Neural cell (in vitro differentiated cells): ENCODE measurements at regions not wholly inside any gene's neighbourhood (a gene's known extent, or its start where the extent isn't known, plus 50 kb on each side); places are given as distances from the start of the nearest gene placed in this dataset.

Source experiments
- H2AFZ ChIP-seq: fragments of 200-600, 300-800 bp; sonication (generic), shearing (Covaris generic); 2 replicates; pipeline ENCODE4 v1.6.0; 2014; ENCODE audit warnings: low read depth, mild to moderate bottlenecking, antibody characterized with exemption, low read length, moderate library complexity
- H3F3A ChIP-seq: fragments of 200-600 bp; shearing (Covaris generic); 2 replicates; pipeline ENCODE4 v1.6.1; 2016; ENCODE audit warnings: mild to moderate bottlenecking, moderate library complexity, mixed read lengths, antibody characterized with exemption, low read length; ENCODE audit not compliant: insufficient read depth, poor library complexity, severe bottlenecking
- H3K27ac ChIP-seq: fragments of 200-600, 300-800 bp; sonication (generic), shearing (Covaris generic); 2 replicates; pipeline ENCODE4 v1.5.1; 2014; ENCODE audit warnings: mild to moderate bottlenecking, low read length, moderate library complexity
- H3K27me3 ChIP-seq: fragments of 300-800, 200-600 bp; sonication (generic), shearing (Covaris generic); 2 replicates; pipeline ENCODE4 v1.6.0; 2014; ENCODE audit warnings: mild to moderate bottlenecking, low read depth, low read length, moderate library complexity; ENCODE audit not compliant: insufficient read depth
- H3K36me3 ChIP-seq: fragments of 300-800, 200-600 bp; sonication (generic), shearing (Covaris generic); 2 replicates; pipeline ENCODE4 v1.5.1; 2014; ENCODE audit warnings: mild to moderate bottlenecking, antibody characterized with exemption, low read length, moderate library complexity; ENCODE audit not compliant: insufficient read depth
- H3K4me2 ChIP-seq: fragments of 300-800, 200-600 bp; sonication (generic), shearing (Covaris generic); 2 replicates; pipeline ENCODE4 v1.6.0; 2014; ENCODE audit warnings: mild to moderate bottlenecking, low read length
- H3K4me3 ChIP-seq: fragments of 300-800, 200-600 bp; sonication (generic), shearing (Covaris generic); 2 replicates; pipeline ENCODE4 v1.5.1; 2014; ENCODE audit warnings: mild to moderate bottlenecking, low read length, moderate library complexity
- H3K79me2 ChIP-seq: fragments of 200-600 bp; shearing (Covaris generic); replicated peaks from 2 replicates; pipeline ENCODE4 v1.6.0; 2014; ENCODE audit warnings: mild to moderate bottlenecking, low read length, moderate library complexity; ENCODE audit not compliant: insufficient read depth
- H3K9ac ChIP-seq: fragments of 300-800, 200-600 bp; sonication (generic), shearing (Covaris generic); 2 replicates; pipeline ENCODE4 v1.6.1; 2016; ENCODE audit warnings: mild to moderate bottlenecking, low read length, mixed read lengths
- H3K9me2 ChIP-seq: fragments of 200-600 bp; shearing (Covaris generic); 2 replicates; pipeline ENCODE4 v1.6.1; 2016; ENCODE audit warnings: mild to moderate bottlenecking, low read length, mixed read lengths; ENCODE audit not compliant: insufficient read depth
- H3K9me3 ChIP-seq: fragments of 200-600, 300-800 bp; sonication (generic), shearing (Covaris generic); 2 replicates; pipeline ENCODE4 v1.6.1; 2016; ENCODE audit warnings: mild to moderate bottlenecking, mixed run types, low read length, moderate library complexity, mixed read lengths
- H4K20me1 ChIP-seq: fragments of 200-600 bp; shearing (Covaris generic); 2 replicates; pipeline ENCODE4 v1.6.1; 2016; ENCODE audit warnings: mild to moderate bottlenecking, mixed run types; ENCODE audit not compliant: insufficient read depth
- EP300 ChIP-seq: fragments of 450-650 bp; conservative IDR thresholded peaks from 2 replicates; pipeline ENCODE4 v1.6.1; 2014; ENCODE audit warnings: antibody characterized with exemption, mild to moderate bottlenecking, moderate library complexity; ENCODE audit not compliant: poor library complexity, severe bottlenecking
- EZH2 ChIP-seq: fragments of 200-600, 300-800 bp; shearing (Covaris generic), sonication (generic); IDR thresholded peaks from 2 replicates; pipeline ENCODE4 v1.6.1; 2014; ENCODE audit warnings: antibody characterized with exemption, low read length, borderline replicate concordance, mild to moderate bottlenecking; ENCODE audit not compliant: insufficient read depth, poor library complexity, severe bottlenecking
- MXI1 ChIP-seq: fragments of 450-650 bp; conservative IDR thresholded peaks from 2 replicates; pipeline ENCODE4 v1.6.1; 2014; ENCODE audit warnings: antibody characterized with exemption, mild to moderate bottlenecking; ENCODE audit not compliant: poor library complexity, severe bottlenecking
- POLR2AphosphoS5 ChIP-seq: IDR thresholded peaks from 2 replicates; pipeline ENCODE4 v1.6.1; 2012
- RAD21 ChIP-seq: fragments of 450-650 bp; conservative IDR thresholded peaks from 2 replicates; pipeline ENCODE4 v1.6.1; 2014; ENCODE audit warnings: antibody characterized with exemption, mild to moderate bottlenecking, moderate library complexity
- SMC3 ChIP-seq: fragments of 450-650 bp; conservative IDR thresholded peaks from 2 replicates; pipeline ENCODE4 v1.6.1; 2014; ENCODE audit warnings: antibody characterized with exemption, mild to moderate bottlenecking, moderate library complexity; ENCODE audit not compliant: poor library complexity
- TAF1 ChIP-seq: IDR thresholded peaks from 2 replicates; pipeline ENCODE4 v1.6.1; 2012; ENCODE audit warnings: low read depth
- TF ChIP-seq, protein P1 (sequence below): fragments of 450-650 bp; IDR thresholded peaks from 2 replicates; pipeline ENCODE4 v1.5.1; 2014; ENCODE audit warnings: antibody characterized with exemption, mild to moderate bottlenecking, moderate library complexity; ENCODE audit not compliant: poor library complexity, severe bottlenecking
- TF ChIP-seq, protein P2 (sequence below): IDR thresholded peaks from 2 replicates; pipeline ENCODE4 v1.6.1; 2012; ENCODE audit warnings: borderline replicate concordance

DNA sequence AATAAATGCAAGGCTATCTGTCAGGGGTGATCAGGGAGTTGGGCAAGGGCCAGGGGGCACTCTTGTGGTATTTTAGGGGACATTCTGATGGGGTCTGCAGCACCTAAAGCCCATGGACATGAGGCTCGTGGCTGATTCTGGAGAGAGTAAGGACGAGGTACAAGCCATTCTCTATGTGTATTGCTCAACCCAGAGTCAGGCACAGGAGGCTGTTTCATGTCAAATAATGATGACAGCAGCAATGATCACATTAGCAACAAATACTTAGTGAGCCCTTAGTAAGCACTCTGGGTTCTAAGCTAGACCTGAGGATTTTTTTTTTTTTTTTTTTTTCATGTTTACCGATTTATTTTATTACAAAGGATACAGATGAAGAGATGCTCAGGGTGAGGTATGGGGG is 83.5 kb upstream of the THY1 start:
- no peak overlapping the region for H3K4me3 ChIP-seq
- H3K27ac ChIP-seq = no peak overlapping the region
- H3K36me3 ChIP-seq = no peaks in the 10 kb centered on the region
- no peaks in the 10 kb centered on the region for H3K9me3 ChIP-seq
- H2AFZ ChIP-seq = no peak overlapping the region
- H3F3A ChIP-seq = peaks cover 5% of the 10 kb centered on the region
- no peaks in the 10 kb centered on the region for H3K27me3 ChIP-seq
- H3K9ac ChIP-seq = no peak overlapping the region
- H3K4me2 ChIP-seq = no peak overlapping the region
- TF ChIP-seq EP300 (no peak), RAD21 (no peak), SMC3 (no peak), MXI1 (no peak), TAF1 (no peak), POLR2AphosphoS5 (no peak), EZH2 (no peak)
- TF ChIP-seq, protein P1, sequence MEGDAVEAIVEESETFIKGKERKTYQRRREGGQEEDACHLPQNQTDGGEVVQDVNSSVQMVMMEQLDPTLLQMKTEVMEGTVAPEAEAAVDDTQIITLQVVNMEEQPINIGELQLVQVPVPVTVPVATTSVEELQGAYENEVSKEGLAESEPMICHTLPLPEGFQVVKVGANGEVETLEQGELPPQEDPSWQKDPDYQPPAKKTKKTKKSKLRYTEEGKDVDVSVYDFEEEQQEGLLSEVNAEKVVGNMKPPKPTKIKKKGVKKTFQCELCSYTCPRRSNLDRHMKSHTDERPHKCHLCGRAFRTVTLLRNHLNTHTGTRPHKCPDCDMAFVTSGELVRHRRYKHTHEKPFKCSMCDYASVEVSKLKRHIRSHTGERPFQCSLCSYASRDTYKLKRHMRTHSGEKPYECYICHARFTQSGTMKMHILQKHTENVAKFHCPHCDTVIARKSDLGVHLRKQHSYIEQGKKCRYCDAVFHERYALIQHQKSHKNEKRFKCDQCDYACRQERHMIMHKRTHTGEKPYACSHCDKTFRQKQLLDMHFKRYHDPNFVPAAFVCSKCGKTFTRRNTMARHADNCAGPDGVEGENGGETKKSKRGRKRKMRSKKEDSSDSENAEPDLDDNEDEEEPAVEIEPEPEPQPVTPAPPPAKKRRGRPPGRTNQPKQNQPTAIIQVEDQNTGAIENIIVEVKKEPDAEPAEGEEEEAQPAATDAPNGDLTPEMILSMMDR = no peak
- TF ChIP-seq, protein P2, sequence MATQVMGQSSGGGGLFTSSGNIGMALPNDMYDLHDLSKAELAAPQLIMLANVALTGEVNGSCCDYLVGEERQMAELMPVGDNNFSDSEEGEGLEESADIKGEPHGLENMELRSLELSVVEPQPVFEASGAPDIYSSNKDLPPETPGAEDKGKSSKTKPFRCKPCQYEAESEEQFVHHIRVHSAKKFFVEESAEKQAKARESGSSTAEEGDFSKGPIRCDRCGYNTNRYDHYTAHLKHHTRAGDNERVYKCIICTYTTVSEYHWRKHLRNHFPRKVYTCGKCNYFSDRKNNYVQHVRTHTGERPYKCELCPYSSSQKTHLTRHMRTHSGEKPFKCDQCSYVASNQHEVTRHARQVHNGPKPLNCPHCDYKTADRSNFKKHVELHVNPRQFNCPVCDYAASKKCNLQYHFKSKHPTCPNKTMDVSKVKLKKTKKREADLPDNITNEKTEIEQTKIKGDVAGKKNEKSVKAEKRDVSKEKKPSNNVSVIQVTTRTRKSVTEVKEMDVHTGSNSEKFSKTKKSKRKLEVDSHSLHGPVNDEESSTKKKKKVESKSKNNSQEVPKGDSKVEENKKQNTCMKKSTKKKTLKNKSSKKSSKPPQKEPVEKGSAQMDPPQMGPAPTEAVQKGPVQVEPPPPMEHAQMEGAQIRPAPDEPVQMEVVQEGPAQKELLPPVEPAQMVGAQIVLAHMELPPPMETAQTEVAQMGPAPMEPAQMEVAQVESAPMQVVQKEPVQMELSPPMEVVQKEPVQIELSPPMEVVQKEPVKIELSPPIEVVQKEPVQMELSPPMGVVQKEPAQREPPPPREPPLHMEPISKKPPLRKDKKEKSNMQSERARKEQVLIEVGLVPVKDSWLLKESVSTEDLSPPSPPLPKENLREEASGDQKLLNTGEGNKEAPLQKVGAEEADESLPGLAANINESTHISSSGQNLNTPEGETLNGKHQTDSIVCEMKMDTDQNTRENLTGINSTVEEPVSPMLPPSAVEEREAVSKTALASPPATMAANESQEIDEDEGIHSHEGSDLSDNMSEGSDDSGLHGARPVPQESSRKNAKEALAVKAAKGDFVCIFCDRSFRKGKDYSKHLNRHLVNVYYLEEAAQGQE = no peak
- no peaks in the 10 kb centered on the region for H3K9me2 ChIP-seq
- no peaks in the 10 kb centered on the region for H4K20me1 ChIP-seq
- no peaks in the 10 kb centered on the region for H3K79me2 ChIP-seq

DNA sequence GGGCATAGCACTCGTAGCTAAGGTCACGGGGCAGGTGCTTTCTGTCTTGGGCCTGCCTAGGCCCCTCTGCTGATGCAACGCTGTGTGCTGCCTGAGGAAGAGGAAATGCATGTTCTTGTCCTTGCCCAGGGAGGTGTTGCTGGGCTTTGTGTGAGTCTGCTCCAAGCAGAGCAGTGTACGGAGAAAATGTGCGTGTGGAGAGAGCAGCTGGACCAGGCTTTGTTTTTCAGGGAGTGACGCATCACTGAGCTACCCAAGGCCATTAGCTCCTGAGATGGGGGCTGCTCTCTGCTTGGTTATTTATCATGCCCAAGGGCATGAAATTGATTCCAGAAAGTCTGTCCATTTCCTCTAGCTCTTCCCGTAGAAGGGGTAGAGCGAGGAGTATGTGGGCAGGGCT is 82.9 kb upstream of the THY1 start:
- no peak overlapping the region for H3K4me2 ChIP-seq
- H3K27me3 ChIP-seq = no peaks in the 10 kb centered on the region
- no peaks in the 10 kb centered on the region for H4K20me1 ChIP-seq
- TF ChIP-seq EP300 = no peak
- no peak for TF ChIP-seq SMC3
- TF ChIP-seq, protein P2 = no peak
- TF ChIP-seq, protein P1 = no peak
- TF ChIP-seq EZH2 = no peak
- no peak for TF ChIP-seq POLR2AphosphoS5
- no peak for TF ChIP-seq TAF1
- no peak for TF ChIP-seq RAD21
- no peak for TF ChIP-seq MXI1
- no peak overlapping the region for H3K27ac ChIP-seq
- H3K9ac ChIP-seq = no peak overlapping the region
- H3K9me2 ChIP-seq = no peaks in the 10 kb centered on the region
- H3K4me3 ChIP-seq = no peak overlapping the region
- H3F3A ChIP-seq = peaks cover 5% of the 10 kb centered on the region
- no peaks in the 10 kb centered on the region for H3K9me3 ChIP-seq
- H2AFZ ChIP-seq = no peak overlapping the region
- no peaks in the 10 kb centered on the region for H3K79me2 ChIP-seq
- no peaks in the 10 kb centered on the region for H3K36me3 ChIP-seq
